ENCODE measurements at regions not wholly inside any gene's neighbourhood (a gene's known extent, or its start where the extent isn't known, plus 50 kb on each side); places are given as distances from the start of the nearest gene placed in this dataset.

DNA sequence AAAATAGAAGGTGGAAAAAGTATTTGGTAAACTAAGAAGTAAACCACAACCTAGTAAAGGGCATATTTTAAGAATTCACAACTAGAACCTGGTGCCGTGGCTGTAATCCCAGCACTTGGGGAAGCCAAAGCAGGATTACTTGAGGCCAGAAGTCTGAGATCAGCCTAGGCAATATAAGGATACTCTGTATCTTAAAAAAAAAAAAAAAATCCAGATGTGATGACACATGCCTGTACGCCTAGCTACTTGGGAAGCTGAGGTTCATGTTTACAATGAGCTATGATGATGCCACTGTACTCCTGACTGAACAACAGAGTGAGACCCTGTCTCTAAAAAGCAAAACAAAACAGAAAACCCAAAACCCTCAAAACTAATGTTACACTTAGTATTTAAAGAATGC is 156.5 kb upstream of the XIST start:
- ATAC-seq (ENCODE audit: insufficient read depth, low read depth), result no peak
- H4K20me1 ChIP-seq (ENCODE audit: insufficient read depth, low read length), result no peaks in the 10 kb centered on the region
- H3K79me2 ChIP-seq (ENCODE audit: insufficient read depth, low read length), result no peaks in the 10 kb centered on the region
- H3K27me3 ChIP-seq (ENCODE audit: insufficient read depth, low read length, poor library complexity), result no peaks in the 10 kb centered on the region
- no peak overlapping the region for H3K9ac ChIP-seq (ENCODE audit: low read depth, low read length)
- H2AFZ ChIP-seq (ENCODE audit: low read depth, low read length), result no peak overlapping the region
- H3K4me1 ChIP-seq (ENCODE audit: insufficient read depth, low read length), result no peaks in the 10 kb centered on the region
- H3K4me2 ChIP-seq (ENCODE audit: insufficient read depth, low read length), result no peak overlapping the region
- DNase-seq, result no peak
- H3K4me3 ChIP-seq (ENCODE audit: low read depth in 1 of 2, low read length in 2 of 2), result no peak overlapping the region
- no peaks in the 10 kb centered on the region for H3K36me3 ChIP-seq (ENCODE audit: insufficient read depth, low read length)
- H3K9me3 ChIP-seq (ENCODE audit: insufficient read depth, low read length, severe bottlenecking), result no peaks in the 10 kb centered on the region
- no peak for TF ChIP-seq CTCF (IDR thresholded peaks at IDR 0.05; ENCODE audit: borderline replicate concordance, extremely low read depth, low read length, poor library complexity, severe bottlenecking)
- no peak for TF ChIP-seq EZH2 (IDR thresholded peaks at IDR 0.05; ENCODE audit: borderline replicate concordance, low read depth, low read length, severe bottlenecking)
- H3K27ac ChIP-seq (ENCODE audit: low read length), result no peak overlapping the region

GRCh38 chrX:73992019-73992418 is 139.5 kb upstream of the XIST start:
- no peaks in the 10 kb centered on the region for H4K20me1 ChIP-seq (ENCODE audit: insufficient read depth, low read length)
- H3K9me3 ChIP-seq (ENCODE audit: insufficient read depth, low read length, severe bottlenecking), result no peaks in the 10 kb centered on the region
- no peak for TF ChIP-seq EZH2 (IDR thresholded peaks at IDR 0.05; ENCODE audit: borderline replicate concordance, low read depth, low read length, severe bottlenecking)
- no peak for TF ChIP-seq CTCF (IDR thresholded peaks at IDR 0.05; ENCODE audit: borderline replicate concordance, extremely low read depth, low read length, poor library complexity, severe bottlenecking)
- H3K4me3 ChIP-seq (ENCODE audit: low read depth in 1 of 2, low read length in 2 of 2), result no peak overlapping the region
- DNase-seq (no peak), ATAC-seq (ENCODE audit: insufficient read depth, low read depth) (no peak)
- no peaks in the 10 kb centered on the region for H3K27me3 ChIP-seq (ENCODE audit: insufficient read depth, low read length, poor library complexity)
- H3K27ac ChIP-seq (ENCODE audit: low read length), result no peak overlapping the region
- peaks cover 24% of the 10 kb centered on the region; the same call in 1 of the 2 replicates for H3K79me2 ChIP-seq (ENCODE audit: insufficient read depth, low read length)
- H3K9ac ChIP-seq (ENCODE audit: low read depth, low read length), result no peak overlapping the region
- H2AFZ ChIP-seq (ENCODE audit: low read depth, low read length), result no peak overlapping the region
- H3K4me2 ChIP-seq (ENCODE audit: insufficient read depth, low read length), result no peak overlapping the region
- H3K36me3 ChIP-seq (ENCODE audit: insufficient read depth, low read length), result peaks cover 22% of the 10 kb centered on the region
- H3K4me1 ChIP-seq (ENCODE audit: insufficient read depth, low read length), result no peaks in the 10 kb centered on the region

DNA sequence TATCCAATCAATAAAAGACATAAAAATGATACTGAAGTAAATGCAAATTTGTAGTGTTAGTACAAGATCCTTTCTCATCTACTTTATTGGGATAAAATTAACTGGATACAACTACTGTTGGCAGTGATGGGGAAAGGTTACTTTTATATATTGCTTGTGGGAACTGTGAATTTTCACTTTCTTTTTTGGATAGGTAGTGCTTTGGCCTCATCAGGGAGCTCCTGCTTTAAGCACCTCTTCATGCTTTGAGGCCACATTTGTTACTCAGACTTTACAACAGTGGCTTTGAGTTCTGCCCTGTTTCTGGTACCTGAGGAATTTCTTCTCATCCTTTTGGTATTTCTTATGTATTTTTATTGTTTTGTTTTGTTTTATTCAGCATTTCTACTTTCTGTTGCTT is 134.7 kb upstream of the XIST start:
- TF ChIP-seq CTCF (IDR thresholded peaks at IDR 0.05; ENCODE audit: borderline replicate concordance, extremely low read depth, low read length, poor library complexity, severe bottlenecking) (no peak), EZH2 (IDR thresholded peaks at IDR 0.05; ENCODE audit: borderline replicate concordance, low read depth, low read length, severe bottlenecking) (no peak)
- ATAC-seq (ENCODE audit: insufficient read depth, low read depth) (no peak), DNase-seq (no peak)
- Histone ChIP-seq H3K36me3 (ENCODE audit: insufficient read depth, low read length) (peaks cover 3% of the 10 kb centered on the region; the same call in 1 of the 2 replicates), H3K27me3 (ENCODE audit: insufficient read depth, low read length, poor library complexity) (no peaks in the 10 kb centered on the region), H3K4me3 (ENCODE audit: low read depth in 1 of 2, low read length in 2 of 2) (no peak overlapping the region), H3K4me1 (ENCODE audit: insufficient read depth, low read length) (no peaks in the 10 kb centered on the region), H3K27ac (ENCODE audit: low read length) (no peak overlapping the region), H3K79me2 (ENCODE audit: insufficient read depth, low read length) (peaks cover 56% of the 10 kb centered on the region), H4K20me1 (ENCODE audit: insufficient read depth, low read length) (no peaks in the 10 kb centered on the region), H3K9ac (ENCODE audit: low read depth, low read length) (no peak overlapping the region), H3K9me3 (ENCODE audit: insufficient read depth, low read length, severe bottlenecking) (no peaks in the 10 kb centered on the region), H2AFZ (ENCODE audit: low read depth, low read length) (no peak overlapping the region), H3K4me2 (ENCODE audit: insufficient read depth, low read length) (no peak overlapping the region)
